GM12878 (cell line): ENCODE measurements at regions not wholly inside any gene's neighbourhood (a gene's known extent, or its start where the extent isn't known, plus 50 kb on each side); places are given as distances from the start of the nearest gene placed in this dataset.

Experiments used
- ATAC-seq: fragments of 200-7000 bp; cut with Tn5 transposase; 3 replicates; pipeline ENCODE4 v1.9.1; 2020; ENCODE audit warnings: mild to moderate bottlenecking, moderate library complexity
- BruUV-seq: library from RNA; stranded (reverse); fragments of 400-500 nt; replicated peaks from 2 replicates; lab custom pipeline; 2021; lab: Mats Ljungman, UMichigan
- CTCF ChIA-PET: fragments of 300-600 bp; sonication (Branson Sonifier 250); formaldehyde crosslinking; extraction: SDS; loops from one replicate; lab custom pipeline; 2021; ENCODE audit warnings: inconsistent platforms; lab: Yijun Ruan, JAX
- POLR2A ChIA-PET: fragments of 350-600 bp; formaldehyde crosslinking; extraction: SDS; loops from one replicate; lab custom pipeline; 2021; ENCODE audit warnings: inconsistent platforms; lab: Charles Lee
- RAD21 ChIA-PET: fragments of 300-600 bp; sonication (Branson Sonifier 250); formaldehyde crosslinking; loops from one replicate; lab custom pipeline; 2023; ENCODE audit warnings: antibody characterized with exemption; ENCODE audit not compliant: unreplicated experiment; lab: Charles Lee
- SMC1A ChIA-PET: fragments of 300-600 bp; sonication (Branson Sonifier 250); formaldehyde crosslinking; loops from one replicate; lab custom pipeline; 2023; ENCODE audit not compliant: unreplicated experiment, uncharacterized antibody; lab: Charles Lee
- DNase-seq: peaks from one replicate; pipeline ENCODE4 v3.0.0-alpha.2; 2011; ENCODE audit warnings: low read depth, low spot score
- FAIRE-seq: peaks from 3 replicates; lab custom pipeline; 2011; peaks lifted over from hg19 to GRCh38; lab: Jason Lieb, UNC
- H2AFZ ChIP-seq: 2 replicates; pipeline ENCODE4 v1.6.0; 2011; ENCODE audit warnings: low read depth, low read length, control low read depth; ENCODE audit not compliant: control insufficient read depth
- H3K27ac ChIP-seq: 2 replicates; pipeline ENCODE4 v1.5.1; 2011; ENCODE audit warnings: control low read depth; ENCODE audit not compliant: control insufficient read depth, insufficient read depth
- H3K27me3 ChIP-seq, 2 experiments: replicated peaks in 1 of 2; 2 replicates each; pipeline versions ENCODE4 v1.6.0 to v1.6.1; 2011; ENCODE audit warnings: low read length in 1 of 2; ENCODE audit not compliant: control insufficient read depth in 2 of 2, insufficient read depth in 2 of 2
- H3K36me3 ChIP-seq, 2 experiments: 2 replicates each; pipeline ENCODE4 v1.5.1; 2011; ENCODE audit warnings: low read length in 1 of 2; ENCODE audit not compliant: control insufficient read depth in 2 of 2, insufficient read depth in 2 of 2
- H3K4me1 ChIP-seq: 2 replicates; pipeline ENCODE4 v1.6.1; 2011; ENCODE audit warnings: mild to moderate bottlenecking, low read length, moderate library complexity, mixed read lengths; ENCODE audit not compliant: control insufficient read depth, insufficient read depth
- H3K4me2 ChIP-seq: 2 replicates; pipeline ENCODE4 v1.6.0; 2011; ENCODE audit warnings: control low read depth; ENCODE audit not compliant: control insufficient read depth, insufficient read depth
- H3K4me3 ChIP-seq: fragments of 200-600 bp; sonication (generic); 2 replicates; pipeline ENCODE4 v1.5.1; 2016
- H3K79me2 ChIP-seq: 2 replicates; pipeline ENCODE4 v1.6.0; 2011; ENCODE audit warnings: low read length; ENCODE audit not compliant: control insufficient read depth, insufficient read depth
- H3K9ac ChIP-seq: 2 replicates; pipeline ENCODE4 v1.8.0; 2011; ENCODE audit warnings: low read length, control low read depth, mixed read lengths; ENCODE audit not compliant: control insufficient read depth, insufficient read depth
- H3K9me3 ChIP-seq: replicated peaks from 3 replicates; pipeline ENCODE4 v1.5.1; 2011; ENCODE audit warnings: mild to moderate bottlenecking, low read length; ENCODE audit not compliant: control insufficient read depth, insufficient read depth
- H4K20me1 ChIP-seq: 2 replicates; pipeline ENCODE4 v1.6.0; 2011; ENCODE audit not compliant: control insufficient read depth, insufficient read depth
- BHLHE40 ChIP-seq, 2 experiments: fragments of 450-650 bp in 1 of 2; IDR thresholded peaks; 2 replicates each; pipeline ENCODE4 v1.6.1; 2011 to 2017; ENCODE audit warnings: low read depth in 2 of 2, borderline replicate concordance in 1 of 2, improper control_type of control experiment in 1 of 2, low read length in 1 of 2, mild to moderate bottlenecking in 1 of 2
- CHD1 ChIP-seq: IDR thresholded peaks from 2 replicates; pipeline ENCODE4 v1.6.1; 2012; ENCODE audit warnings: low read depth, low read length, improper control_type of control experiment
- GABPA ChIP-seq: IDR thresholded peaks from 2 replicates; pipeline ENCODE4 v1.6.1; 2014; ENCODE audit warnings: antibody characterized with exemption, low read depth, mild to moderate bottlenecking, inconsistent platforms
- HDGF ChIP-seq: fragments of 450-650 bp; IDR thresholded peaks from 2 replicates; pipeline ENCODE4 v1.6.1; 2016; ENCODE audit warnings: antibody characterized with exemption
- IRF4 ChIP-seq: IDR thresholded peaks from 2 replicates; pipeline ENCODE4 v1.6.1; 2011; ENCODE audit warnings: low read depth, low read length
- KLF5 ChIP-seq: fragments of 450-650 bp; IDR thresholded peaks from 2 replicates; pipeline ENCODE4 v1.6.1; 2014; ENCODE audit warnings: mild to moderate bottlenecking; ENCODE audit not compliant: partially characterized antibody
- MTA2 ChIP-seq: fragments of 450-650 bp; IDR thresholded peaks from 2 replicates; pipeline ENCODE4 v1.6.1; 2016; ENCODE audit warnings: low read depth, mild to moderate bottlenecking, moderate library complexity
- NR2C1 ChIP-seq: fragments of 450-650 bp; IDR thresholded peaks from 2 replicates; pipeline ENCODE4 v1.6.1; 2017; ENCODE audit warnings: antibody characterized with exemption, mild to moderate bottlenecking, moderate library complexity
- NRF1 ChIP-seq: conservative IDR thresholded peaks from 2 replicates; pipeline ENCODE4 v1.6.1; 2011; ENCODE audit warnings: mild to moderate bottlenecking, low read depth, low read length, improper control_type of control experiment
- SREBF2 ChIP-seq: IDR thresholded peaks from 2 replicates; pipeline ENCODE4 v1.6.1; 2012; ENCODE audit warnings: mild to moderate bottlenecking, low read length
- STAT3 ChIP-seq: IDR thresholded peaks from 2 replicates; pipeline ENCODE4 v1.6.1; 2011; ENCODE audit warnings: low read depth, low read length, improper control_type of control experiment
- WRNIP1 ChIP-seq: IDR thresholded peaks from 2 replicates; pipeline ENCODE4 v1.6.1; 2011; ENCODE audit warnings: low read depth, low read length, improper control_type of control experiment, borderline replicate concordance
- YBX1 ChIP-seq: fragments of 450-650 bp; IDR thresholded peaks from 2 replicates; pipeline ENCODE4 v1.6.1; 2016; ENCODE audit warnings: antibody characterized with exemption
- ZBTB11 ChIP-seq: fragments of 450-650 bp; formaldehyde crosslinking; IDR thresholded peaks from 2 replicates; pipeline ENCODE4 v1.5.0; 2022; ENCODE audit warnings: mild to moderate bottlenecking, missing genetic modification characterization
- WGBS: methylation state at CpG from one replicate; pipeline ENCODE4 v1.1.6; 2016; ENCODE audit warnings: low lambda C conversion rate; ENCODE audit not compliant: insufficient replicate concordance, insufficient coverage; ENCODE audit errors: missing lambda C conversion rate; 5-methylcytosine and 5-hydroxymethylcytosine counted together
- in situ Hi-C: fragments of 300-500 bp; cut with MboI; formaldehyde crosslinking; loops from 9 replicates; pipeline ENCODE4 v1.14.3; 2018; ENCODE audit warnings: mixed read lengths
- intact Hi-C: fragments of 100-400 bp; cut with micrococcal nuclease; formaldehyde crosslinking; loops from one replicate; pipeline ENCODE4 v1.14.2; 2022; ENCODE audit not compliant: unreplicated experiment
- TF ChIP-seq, protein P1 (sequence below), 3 experiments: IDR thresholded peaks in 2 of 3; conservative IDR thresholded peaks in 1 of 3; 2 replicates each; pipeline ENCODE4 v1.5.1; 2011; ENCODE audit warnings: low read depth in 3 of 3, low read length in 3 of 3, mild to moderate bottlenecking in 3 of 3, control low read depth in 2 of 3, moderate library complexity in 2 of 3, inconsistent platforms in 1 of 3, mixed read lengths in 1 of 3; ENCODE audit not compliant: control insufficient read depth in 2 of 3, insufficient read depth in 1 of 3; ENCODE audit errors: extremely low read depth in 1 of 3

GRCh38 chr5:58224221-58224620 lies 235.7 kb downstream of the PLK2 start:
- no peak for FAIRE-seq
- Histone ChIP-seq H3K36me3 (no peaks in the 10 kb centered on the region), H3K4me2 (no peak overlapping the region), H4K20me1 (no peaks in the 10 kb centered on the region), H3K9ac (no peak overlapping the region), H3K27ac (no peak overlapping the region), H3K9me3 (no peaks in the 10 kb centered on the region), H3K79me2 (no peaks in the 10 kb centered on the region), H3K4me3 (no peak overlapping the region), H3K4me1 (no peaks in the 10 kb centered on the region), H2AFZ (no peak overlapping the region), H3K27me3 (no peaks in the 10 kb centered on the region)
- in situ Hi-C loops = no loop called here
- RAD21 ChIA-PET = no interaction called here
- no peak for DNase-seq
- intact Hi-C loops = no loop called here
- SMC1A ChIA-PET = interaction anchor here (0.6 to 0.9 kb wide), 2 partner anchors 10 to 132 kb away, joined by 3 read pairs; no protein-coding TSS in a partner anchor
- CTCF ChIA-PET = interaction anchor here (0.9 kb wide), 1 partner anchor 10 kb away, joined by 3 read pairs; no protein-coding TSS in a partner anchor
- TF ChIP-seq YBX1 (no peak), BHLHE40 (IDR thresholded peaks at IDR 0.05; ENCODE audit: borderline replicate concordance in 1 of 2, low read depth in 2 of 2, low read length in 1 of 2) (no peak), HDGF (no peak), GABPA (no peak), SREBF2 (no peak), IRF4 (no peak), WRNIP1 (no peak), ZBTB11 (CRISPR knock-in tag) (no peak), MTA2 (no peak), CHD1 (no peak), KLF5 (no peak), STAT3 (no peak), NR2C1 (no peak), NRF1 (no peak)
- TF ChIP-seq, protein P1, sequence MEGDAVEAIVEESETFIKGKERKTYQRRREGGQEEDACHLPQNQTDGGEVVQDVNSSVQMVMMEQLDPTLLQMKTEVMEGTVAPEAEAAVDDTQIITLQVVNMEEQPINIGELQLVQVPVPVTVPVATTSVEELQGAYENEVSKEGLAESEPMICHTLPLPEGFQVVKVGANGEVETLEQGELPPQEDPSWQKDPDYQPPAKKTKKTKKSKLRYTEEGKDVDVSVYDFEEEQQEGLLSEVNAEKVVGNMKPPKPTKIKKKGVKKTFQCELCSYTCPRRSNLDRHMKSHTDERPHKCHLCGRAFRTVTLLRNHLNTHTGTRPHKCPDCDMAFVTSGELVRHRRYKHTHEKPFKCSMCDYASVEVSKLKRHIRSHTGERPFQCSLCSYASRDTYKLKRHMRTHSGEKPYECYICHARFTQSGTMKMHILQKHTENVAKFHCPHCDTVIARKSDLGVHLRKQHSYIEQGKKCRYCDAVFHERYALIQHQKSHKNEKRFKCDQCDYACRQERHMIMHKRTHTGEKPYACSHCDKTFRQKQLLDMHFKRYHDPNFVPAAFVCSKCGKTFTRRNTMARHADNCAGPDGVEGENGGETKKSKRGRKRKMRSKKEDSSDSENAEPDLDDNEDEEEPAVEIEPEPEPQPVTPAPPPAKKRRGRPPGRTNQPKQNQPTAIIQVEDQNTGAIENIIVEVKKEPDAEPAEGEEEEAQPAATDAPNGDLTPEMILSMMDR (IDR thresholded peaks at IDR 0.05 in 2 of 3, conservative IDR thresholded peaks at IDR 0.05 in 1 of 3; ENCODE audit: control insufficient read depth in 2 of 3, extremely low read depth in 1 of 3, insufficient read depth in 1 of 3, low read depth in 3 of 3, low read length in 3 of 3) = no peak
- POLR2A ChIA-PET = no interaction called here
- ATAC-seq = no peak
- 58% methylated on average over 4 of the region's 4 CpGs for WGBS
- no TSS peak for BruUV-seq
